ENCODE measurements at regions not wholly inside any gene's neighbourhood (a gene's known extent, or its start where the extent isn't known, plus 50 kb on each side); places are given as distances from the start of the nearest gene placed in this dataset.

DNA sequence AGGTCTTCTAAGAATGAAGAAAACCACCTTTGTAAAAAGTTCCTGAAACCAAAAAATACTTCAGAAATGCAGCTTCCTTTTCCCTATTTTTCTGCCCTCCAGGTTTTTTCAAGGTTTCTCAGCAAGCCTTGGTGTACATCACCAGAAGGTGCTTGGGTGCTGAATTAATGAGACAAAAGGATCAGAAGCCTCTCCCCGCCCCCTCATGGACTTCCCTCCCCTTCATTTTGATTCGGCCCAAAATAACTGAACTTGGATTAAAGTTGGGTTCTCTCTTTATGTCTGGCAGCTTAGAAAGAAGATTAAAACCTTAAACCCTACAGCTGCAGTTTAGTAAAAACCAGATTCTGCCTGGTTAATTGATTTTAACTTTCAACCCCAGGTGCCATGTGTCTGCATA is 121.7 kb upstream of the ERCC4 start:
- intact Hi-C loops (cut with DNase I) = no loop called here
- WGBS, 2 donors = 46 to 47% methylated on average over 2 of the region's 2 CpGs
- no peak overlapping the region for H3K4me3 ChIP-seq
- no peak for ATAC-seq
- no peaks in the 10 kb centered on the region for H3K9me3 ChIP-seq
- H3K27me3 ChIP-seq = no peaks in the 10 kb centered on the region
- no peaks in the 10 kb centered on the region for H3K4me1 ChIP-seq
- TF ChIP-seq, protein P1, sequence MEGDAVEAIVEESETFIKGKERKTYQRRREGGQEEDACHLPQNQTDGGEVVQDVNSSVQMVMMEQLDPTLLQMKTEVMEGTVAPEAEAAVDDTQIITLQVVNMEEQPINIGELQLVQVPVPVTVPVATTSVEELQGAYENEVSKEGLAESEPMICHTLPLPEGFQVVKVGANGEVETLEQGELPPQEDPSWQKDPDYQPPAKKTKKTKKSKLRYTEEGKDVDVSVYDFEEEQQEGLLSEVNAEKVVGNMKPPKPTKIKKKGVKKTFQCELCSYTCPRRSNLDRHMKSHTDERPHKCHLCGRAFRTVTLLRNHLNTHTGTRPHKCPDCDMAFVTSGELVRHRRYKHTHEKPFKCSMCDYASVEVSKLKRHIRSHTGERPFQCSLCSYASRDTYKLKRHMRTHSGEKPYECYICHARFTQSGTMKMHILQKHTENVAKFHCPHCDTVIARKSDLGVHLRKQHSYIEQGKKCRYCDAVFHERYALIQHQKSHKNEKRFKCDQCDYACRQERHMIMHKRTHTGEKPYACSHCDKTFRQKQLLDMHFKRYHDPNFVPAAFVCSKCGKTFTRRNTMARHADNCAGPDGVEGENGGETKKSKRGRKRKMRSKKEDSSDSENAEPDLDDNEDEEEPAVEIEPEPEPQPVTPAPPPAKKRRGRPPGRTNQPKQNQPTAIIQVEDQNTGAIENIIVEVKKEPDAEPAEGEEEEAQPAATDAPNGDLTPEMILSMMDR (IDR thresholded peaks at IDR 0.05) = no peak
- no peak for TF ChIP-seq POLR2A (IDR thresholded peaks at IDR 0.05)
- no peaks in the 10 kb centered on the region for H3K36me3 ChIP-seq (replicated peaks in 1 of 2; ENCODE audit: insufficient read depth in 1 of 2, low read depth in 2 of 2)
- no peak for DNase-seq
- no peak overlapping the region for H3K27ac ChIP-seq

DNA sequence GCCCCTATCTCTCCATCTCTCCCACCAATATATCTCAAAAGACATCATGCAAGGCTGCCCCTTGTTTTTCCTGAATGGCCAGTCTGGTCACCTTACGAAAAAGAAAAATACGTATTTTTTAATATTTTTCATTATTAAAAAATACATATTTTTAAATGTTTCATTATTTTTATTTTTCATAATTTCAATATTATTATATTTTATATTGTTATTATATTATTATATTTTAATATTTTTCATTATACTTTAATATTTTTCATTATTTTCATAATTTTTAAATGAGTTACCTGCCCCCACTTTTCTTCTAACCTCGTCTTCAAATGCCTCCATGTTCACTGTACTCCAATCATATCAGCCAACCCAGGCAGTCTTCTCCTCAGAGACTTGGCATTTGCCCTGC is 116.0 kb upstream of the ERCC4 start:
- intact Hi-C loops (cut with DNase I) = no loop called here
- ATAC-seq = no peak
- DNase-seq = no peak
- TF ChIP-seq, protein P1 (IDR thresholded peaks at IDR 0.05) = no peak
- no peak for TF ChIP-seq POLR2A (IDR thresholded peaks at IDR 0.05)
- Histone ChIP-seq H3K36me3 (replicated peaks in 1 of 2; ENCODE audit: insufficient read depth in 1 of 2, low read depth in 2 of 2) (no peaks in the 10 kb centered on the region), H3K9me3 (no peaks in the 10 kb centered on the region), H3K27me3 (no peaks in the 10 kb centered on the region), H3K4me3 (no peak overlapping the region), H3K4me1 (no peaks in the 10 kb centered on the region), H3K27ac (no peak overlapping the region)
- WGBS, 2 donors = 73 to 79% methylated on average over 3 of the region's 3 CpGs

DNA sequence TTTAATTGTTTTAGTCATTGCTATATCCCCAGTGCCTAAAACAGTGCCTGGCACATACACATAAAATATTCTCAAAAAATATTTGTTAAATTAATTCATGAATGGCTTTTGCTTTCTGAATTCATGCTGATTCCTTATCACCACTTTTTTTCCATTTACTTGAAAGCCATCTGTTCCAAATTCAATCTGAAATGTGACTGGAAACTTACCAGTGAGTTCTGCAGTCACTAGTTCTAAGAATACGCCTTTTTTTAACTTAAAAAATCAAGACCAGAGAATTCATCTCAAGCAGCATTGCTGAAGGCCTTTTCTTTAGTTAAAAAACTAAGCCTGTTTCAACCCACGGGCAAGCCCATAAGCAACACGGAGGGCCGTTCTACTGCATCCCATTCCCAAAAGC is 114.0 kb upstream of the ERCC4 start:
- ATAC-seq = no peak
- 63 to 64% methylated on average over 4 of the region's 4 CpGs for whole genome bisulfite sequencing, 2 donors
- intact Hi-C loops (cut with DNase I) = no loop called here

GRCh38 chr16:13806671-13807070 is 113.3 kb upstream of the ERCC4 start:
- 57 to 71% methylated on average over 5 of the region's 5 CpGs for WGBS, 2 donors

More for the DNA sequence above, 114.0 kb upstream of the ERCC4 start:
- no peak for TF ChIP-seq POLR2A (IDR thresholded peaks at IDR 0.05)
- TF ChIP-seq, protein P1 (IDR thresholded peaks at IDR 0.05) = no peak
- no peaks in the 10 kb centered on the region for H3K27me3 ChIP-seq
- H3K27ac ChIP-seq = no peak overlapping the region
- DNase-seq = no peak
- no peaks in the 10 kb centered on the region for H3K9me3 ChIP-seq
- H3K4me1 ChIP-seq = no peaks in the 10 kb centered on the region
- H3K4me3 ChIP-seq = no peak overlapping the region
- H3K36me3 ChIP-seq (replicated peaks in 1 of 2; ENCODE audit: insufficient read depth in 1 of 2, low read depth in 2 of 2) = no peaks in the 10 kb centered on the region

DNA sequence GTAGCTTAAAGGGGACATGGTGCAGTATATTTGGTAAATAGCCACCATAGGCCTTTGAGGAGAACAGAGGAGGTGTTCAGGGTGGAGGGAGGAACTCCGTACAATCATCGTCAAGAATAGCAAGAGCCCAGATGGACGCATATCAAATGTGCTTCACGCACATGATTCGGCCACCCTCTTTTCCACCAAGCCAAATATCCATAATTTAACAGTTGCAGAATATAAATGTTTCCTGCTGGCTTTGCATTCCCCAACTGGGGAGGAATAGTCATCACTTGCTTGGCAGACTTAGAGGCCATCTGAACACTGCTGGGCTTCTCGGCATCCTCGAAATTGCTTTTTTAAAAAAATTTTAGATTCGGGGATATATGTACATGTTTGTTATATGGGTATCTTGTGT is 111.9 kb upstream of the ERCC4 start:
- WGBS, 2 donors = 77 to 86% methylated on average over 8 of the region's 8 CpGs
- intact Hi-C loops (cut with DNase I) = no loop called here
- TF ChIP-seq, protein P1 (IDR thresholded peaks at IDR 0.05) = no peak
- TF ChIP-seq POLR2A (IDR thresholded peaks at IDR 0.05) = no peak
- H3K36me3 ChIP-seq (replicated peaks in 1 of 2; ENCODE audit: insufficient read depth in 1 of 2, low read depth in 2 of 2) = no peaks in the 10 kb centered on the region
- H3K4me1 ChIP-seq = no peaks in the 10 kb centered on the region
- no peak overlapping the region for H3K27ac ChIP-seq
- H3K27me3 ChIP-seq = no peaks in the 10 kb centered on the region
- no peaks in the 10 kb centered on the region for H3K9me3 ChIP-seq
- no peak for ATAC-seq
- DNase-seq = no peak
- H3K4me3 ChIP-seq = no peak overlapping the region

More at GRCh38 chr16:13806671-13807070, 113.3 kb upstream of the ERCC4 start:
- Histone ChIP-seq H3K4me3 (no peak overlapping the region), H3K27ac (no peak overlapping the region), H3K36me3 (replicated peaks in 1 of 2; ENCODE audit: insufficient read depth in 1 of 2, low read depth in 2 of 2) (no peaks in the 10 kb centered on the region), H3K9me3 (no peaks in the 10 kb centered on the region), H3K27me3 (no peaks in the 10 kb centered on the region), H3K4me1 (no peaks in the 10 kb centered on the region)
- intact Hi-C loops (cut with DNase I) = no loop called here
- DNase-seq = no peak
- TF ChIP-seq, protein P1 (IDR thresholded peaks at IDR 0.05) = no peak
- TF ChIP-seq POLR2A (IDR thresholded peaks at IDR 0.05) = no peak
- no peak for ATAC-seq
